OCI-LY1 (cell line): ENCODE measurements at regions not wholly inside any gene's neighbourhood (a gene's known extent, or its start where the extent isn't known, plus 50 kb on each side); places are given as distances from the start of the nearest gene placed in this dataset.

Source experiments
- H2AFZ ChIP-seq: fragments of 200-600 bp; sonication (generic), shearing (Covaris generic); 2 replicates; pipeline ENCODE4 v1.6.0; 2014; ENCODE audit warnings: antibody characterized with exemption, mild to moderate bottlenecking, low read length
- H3F3A ChIP-seq: fragments of 200-600 bp; sonication (generic), shearing (Covaris generic); 2 replicates; pipeline ENCODE4 v1.6.0; 2014; ENCODE audit warnings: mild to moderate bottlenecking, antibody characterized with exemption, low read length, moderate library complexity; ENCODE audit not compliant: insufficient read depth
- H3K27ac ChIP-seq: fragments of 200-600 bp; sonication (generic); 2 replicates; pipeline ENCODE4 v1.5.1; 2014; ENCODE audit warnings: low read length, mixed run types, mild to moderate bottlenecking, low read depth; ENCODE audit not compliant: poor library complexity, severe bottlenecking
- H3K27me3 ChIP-seq: fragments of 200-600 bp; sonication (generic); 2 replicates; pipeline ENCODE4 v1.6.0; 2014; ENCODE audit warnings: antibody characterized with exemption, mild to moderate bottlenecking, low read length, moderate library complexity; ENCODE audit not compliant: insufficient read depth
- H3K36me3 ChIP-seq: fragments of 200-600 bp; sonication (generic); 2 replicates; pipeline ENCODE4 v1.6.1; 2014; ENCODE audit warnings: mild to moderate bottlenecking, antibody characterized with exemption, low read length, moderate library complexity, mixed read lengths; ENCODE audit not compliant: insufficient read depth
- H3K4me1 ChIP-seq: fragments of 200-600 bp; sonication (generic); 2 replicates; pipeline ENCODE4 v1.5.1; 2014; ENCODE audit warnings: mild to moderate bottlenecking, low read length, moderate library complexity; ENCODE audit not compliant: insufficient read depth, severe bottlenecking
- H3K4me2 ChIP-seq: fragments of 200-600 bp; sonication (generic), shearing (Covaris generic); 2 replicates; pipeline ENCODE4 v1.6.1; 2014; ENCODE audit warnings: low read length
- H3K4me3 ChIP-seq: fragments of 200-600 bp; sonication (generic); 2 replicates; pipeline ENCODE4 v1.5.1; 2014; ENCODE audit warnings: low read length, low read depth, mild to moderate bottlenecking, mixed read lengths; ENCODE audit not compliant: poor library complexity, severe bottlenecking
- H3K79me2 ChIP-seq: fragments of 200-600 bp; shearing (Covaris generic); 2 replicates; pipeline ENCODE4 v1.6.1; 2016; ENCODE audit warnings: mixed run types, low read length, mixed read lengths; ENCODE audit not compliant: insufficient read depth
- H3K9ac ChIP-seq: fragments of 200-600 bp; sonication (generic), shearing (Covaris generic); 2 replicates; pipeline ENCODE4 v1.6.1; 2014; ENCODE audit warnings: mild to moderate bottlenecking, low read length, mixed read lengths
- H3K9me2 ChIP-seq: fragments of 200-600 bp; sonication (generic), shearing (Covaris generic); 2 replicates; pipeline ENCODE4 v1.6.1; 2014; ENCODE audit warnings: low read depth, mild to moderate bottlenecking, low read length, mixed read lengths
- H3K9me3 ChIP-seq: fragments of 200-600 bp; shearing (Covaris generic); 2 replicates; pipeline ENCODE4 v1.6.1; 2014; ENCODE audit warnings: low read length, mixed read lengths
- H4K20me1 ChIP-seq: fragments of 200-600 bp; sonication (generic), shearing (Covaris generic); 2 replicates; pipeline ENCODE4 v1.6.0; 2016; ENCODE audit warnings: mild to moderate bottlenecking, low read length; ENCODE audit not compliant: insufficient read depth
- EZH2 ChIP-seq: fragments of 200-600 bp; sonication (generic), shearing (Covaris generic); IDR thresholded peaks from 2 replicates; pipeline ENCODE4 v1.8.0; 2017; ENCODE audit warnings: borderline replicate concordance, mixed run types, mild to moderate bottlenecking, antibody characterized with exemption, low read length, moderate library complexity, mixed read lengths
- TF ChIP-seq, protein P1 (sequence below): fragments of 200-600 bp; sonication (generic), shearing (Covaris generic); IDR thresholded peaks from 2 replicates; pipeline ENCODE4 v1.5.1; 2017; ENCODE audit warnings: mild to moderate bottlenecking, antibody characterized with exemption, low read length, moderate library complexity, mixed read lengths

- H3K27ac ChIP-seq: no peak overlapping the region
- no peaks in the 10 kb centered on the region for H3K4me1 ChIP-seq
- H3K4me3 ChIP-seq: no peak overlapping the region
- H3K79me2 ChIP-seq: no peaks in the 10 kb centered on the region
- no peak overlapping the region for H2AFZ ChIP-seq
- H3F3A ChIP-seq: no peaks in the 10 kb centered on the region
- H3K9me3 ChIP-seq: no peaks in the 10 kb centered on the region
- H4K20me1 ChIP-seq: no peaks in the 10 kb centered on the region
- H3K36me3 ChIP-seq: no peaks in the 10 kb centered on the region
- no peaks in the 10 kb centered on the region for H3K9me2 ChIP-seq
- TF ChIP-seq EZH2: no peak
- TF ChIP-seq, protein P1, sequence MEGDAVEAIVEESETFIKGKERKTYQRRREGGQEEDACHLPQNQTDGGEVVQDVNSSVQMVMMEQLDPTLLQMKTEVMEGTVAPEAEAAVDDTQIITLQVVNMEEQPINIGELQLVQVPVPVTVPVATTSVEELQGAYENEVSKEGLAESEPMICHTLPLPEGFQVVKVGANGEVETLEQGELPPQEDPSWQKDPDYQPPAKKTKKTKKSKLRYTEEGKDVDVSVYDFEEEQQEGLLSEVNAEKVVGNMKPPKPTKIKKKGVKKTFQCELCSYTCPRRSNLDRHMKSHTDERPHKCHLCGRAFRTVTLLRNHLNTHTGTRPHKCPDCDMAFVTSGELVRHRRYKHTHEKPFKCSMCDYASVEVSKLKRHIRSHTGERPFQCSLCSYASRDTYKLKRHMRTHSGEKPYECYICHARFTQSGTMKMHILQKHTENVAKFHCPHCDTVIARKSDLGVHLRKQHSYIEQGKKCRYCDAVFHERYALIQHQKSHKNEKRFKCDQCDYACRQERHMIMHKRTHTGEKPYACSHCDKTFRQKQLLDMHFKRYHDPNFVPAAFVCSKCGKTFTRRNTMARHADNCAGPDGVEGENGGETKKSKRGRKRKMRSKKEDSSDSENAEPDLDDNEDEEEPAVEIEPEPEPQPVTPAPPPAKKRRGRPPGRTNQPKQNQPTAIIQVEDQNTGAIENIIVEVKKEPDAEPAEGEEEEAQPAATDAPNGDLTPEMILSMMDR: no peak
- no peak overlapping the region for H3K9ac ChIP-seq
- no peak overlapping the region for H3K4me2 ChIP-seq
- no peaks in the 10 kb centered on the region for H3K27me3 ChIP-seq
These were observed 117.9 kb downstream of the COX18 start for GRCh38 chr4:72951628-72952027.

DNA sequence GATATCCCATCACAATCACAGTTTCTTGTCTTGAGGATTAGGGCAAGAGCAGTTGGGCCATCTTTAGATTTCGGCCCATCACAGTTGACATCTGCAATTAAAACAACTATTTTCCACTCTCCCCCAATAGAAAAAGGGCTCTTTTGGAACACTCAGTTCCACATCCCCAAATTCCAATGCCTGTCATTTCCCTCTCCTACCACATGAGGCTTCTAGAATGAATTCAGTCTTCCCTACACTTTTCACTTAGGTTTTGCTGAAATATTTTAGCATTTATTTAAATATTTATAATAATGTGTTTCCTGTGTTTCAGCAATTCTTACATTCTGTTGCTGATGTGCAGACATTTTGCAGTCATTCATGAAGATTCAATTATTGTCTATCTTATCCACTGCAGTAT is 118.4 kb downstream of the COX18 start:
- H3K27me3 ChIP-seq: no peaks in the 10 kb centered on the region
- H3K9me2 ChIP-seq: no peaks in the 10 kb centered on the region
- no peak overlapping the region for H3K4me2 ChIP-seq
- H3K9me3 ChIP-seq: no peaks in the 10 kb centered on the region
- no peak overlapping the region for H3K4me3 ChIP-seq
- no peaks in the 10 kb centered on the region for H3K36me3 ChIP-seq
- no peak overlapping the region for H3K9ac ChIP-seq
- H3K27ac ChIP-seq: no peak overlapping the region
- H3K79me2 ChIP-seq: no peaks in the 10 kb centered on the region
- H3K4me1 ChIP-seq: no peaks in the 10 kb centered on the region
- no peak for TF ChIP-seq EZH2
- TF ChIP-seq, protein P1: no peak
- H4K20me1 ChIP-seq: no peaks in the 10 kb centered on the region
- no peak overlapping the region for H2AFZ ChIP-seq
- H3F3A ChIP-seq: no peaks in the 10 kb centered on the region

GRCh38 chr4:72948080-72948479 is 121.4 kb downstream of the COX18 start:
- no peaks in the 10 kb centered on the region for H3K36me3 ChIP-seq
- no peak overlapping the region for H3K4me2 ChIP-seq
- no peak overlapping the region for H3K9ac ChIP-seq
- H3K4me3 ChIP-seq: no peak overlapping the region
- H2AFZ ChIP-seq: no peak overlapping the region
- TF ChIP-seq EZH2: no peak
- TF ChIP-seq, protein P1: no peak
- H3K4me1 ChIP-seq: no peaks in the 10 kb centered on the region
- H4K20me1 ChIP-seq: no peaks in the 10 kb centered on the region
- no peaks in the 10 kb centered on the region for H3K9me2 ChIP-seq
- no peaks in the 10 kb centered on the region for H3K79me2 ChIP-seq
- H3K27me3 ChIP-seq: no peaks in the 10 kb centered on the region
- H3F3A ChIP-seq: no peaks in the 10 kb centered on the region
- H3K27ac ChIP-seq: no peak overlapping the region
- 0 out of 2 replicates have a peak, but pooled peaks cover 3% of the 10 kb centered on the region for H3K9me3 ChIP-seq
